Uterus (tissue), 2 donors: ENCODE measurements at regions not wholly inside any gene's neighbourhood (a gene's known extent, or its start where the extent isn't known, plus 50 kb on each side); places are given as distances from the start of the nearest gene placed in this dataset.

ENCODE experiments used
- POLR2A ChIP-seq, 2 donors: fragments of 450-650 bp; IDR thresholded peaks; one replicate each; pipeline ENCODE4 v1.6.1; 2016; ENCODE audit warnings: antibody characterized with exemption in 2 of 2, mild to moderate bottlenecking in 1 of 2, moderate library complexity in 1 of 2
- TF ChIP-seq, protein P1 (sequence below), 4 experiments: fragments of 200-600 bp in 2 of 4; fragments of 450-650 bp in 2 of 4; sonication (generic) in 2 of 4; IDR thresholded peaks; one replicate each; pipeline ENCODE4 v1.5.1; 2016 to 2019; ENCODE audit warnings: antibody characterized with exemption in 4 of 4, mild to moderate bottlenecking in 2 of 4, moderate library complexity in 1 of 4

GRCh38 chr14:53814392-53814791, 142.2 kb downstream of the BMP4 start:
- TF ChIP-seq, protein P1, sequence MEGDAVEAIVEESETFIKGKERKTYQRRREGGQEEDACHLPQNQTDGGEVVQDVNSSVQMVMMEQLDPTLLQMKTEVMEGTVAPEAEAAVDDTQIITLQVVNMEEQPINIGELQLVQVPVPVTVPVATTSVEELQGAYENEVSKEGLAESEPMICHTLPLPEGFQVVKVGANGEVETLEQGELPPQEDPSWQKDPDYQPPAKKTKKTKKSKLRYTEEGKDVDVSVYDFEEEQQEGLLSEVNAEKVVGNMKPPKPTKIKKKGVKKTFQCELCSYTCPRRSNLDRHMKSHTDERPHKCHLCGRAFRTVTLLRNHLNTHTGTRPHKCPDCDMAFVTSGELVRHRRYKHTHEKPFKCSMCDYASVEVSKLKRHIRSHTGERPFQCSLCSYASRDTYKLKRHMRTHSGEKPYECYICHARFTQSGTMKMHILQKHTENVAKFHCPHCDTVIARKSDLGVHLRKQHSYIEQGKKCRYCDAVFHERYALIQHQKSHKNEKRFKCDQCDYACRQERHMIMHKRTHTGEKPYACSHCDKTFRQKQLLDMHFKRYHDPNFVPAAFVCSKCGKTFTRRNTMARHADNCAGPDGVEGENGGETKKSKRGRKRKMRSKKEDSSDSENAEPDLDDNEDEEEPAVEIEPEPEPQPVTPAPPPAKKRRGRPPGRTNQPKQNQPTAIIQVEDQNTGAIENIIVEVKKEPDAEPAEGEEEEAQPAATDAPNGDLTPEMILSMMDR (IDR thresholded peaks at IDR 0.05): no peak
- TF ChIP-seq POLR2A (IDR thresholded peaks at IDR 0.05): no peak
